A673 (cell line): ENCODE measurements at regions not wholly inside any gene's neighbourhood (a gene's known extent, or its start where the extent isn't known, plus 50 kb on each side); places are given as distances from the start of the nearest gene placed in this dataset.
"Not testable (repeated sequence)": the region's sequence is repeated elsewhere in the genome, so short reads cannot be mapped to it uniquely, and the experiment has no call there.

Experiments
- BruUV-seq: library from RNA; stranded (reverse); fragments of 400-500 nt; replicated peaks from 2 replicates; lab custom pipeline; 2021; lab: Mats Ljungman, UMichigan
- CTCF ChIA-PET: fragments of 300-600 bp; sonication (Branson Sonifier 250); formaldehyde crosslinking; loops from one replicate; lab custom pipeline; 2022; ENCODE audit warnings: antibody characterized with exemption; lab: Charles Lee
- POLR2A ChIA-PET: fragments of 300-600 bp; sonication (Branson Sonifier 250); formaldehyde crosslinking; loops from one replicate; lab custom pipeline; 2022; ENCODE audit warnings: antibody characterized with exemption; ENCODE audit not compliant: low non-redundant PET; lab: Charles Lee
- DNase-seq: peaks from one replicate; pipeline ENCODE4 v3.0.0-alpha.2; 2015; ENCODE audit warnings: low spot score
- H3K27ac ChIP-seq: fragments of 200-600 bp; sonication (generic); 2 replicates; pipeline ENCODE4 v1.5.1; 2016; ENCODE audit warnings: mixed run types, low read depth, mild to moderate bottlenecking, mixed read lengths, antibody characterized with exemption, low read length; ENCODE audit not compliant: poor library complexity, severe bottlenecking
- H3K27me3 ChIP-seq: fragments of 200-600 bp; sonication (generic); replicated peaks from 2 replicates; pipeline ENCODE4 v1.6.1; 2017; ENCODE audit warnings: mixed run types, low read depth, mild to moderate bottlenecking, mixed read lengths, antibody characterized with exemption, low read length; ENCODE audit not compliant: insufficient read depth, poor library complexity
- H3K36me3 ChIP-seq: fragments of 200-600 bp; sonication (generic); 2 replicates; pipeline ENCODE4 v1.6.1; 2016; ENCODE audit warnings: mixed run types, mild to moderate bottlenecking, mixed read lengths, antibody characterized with exemption, low read length; ENCODE audit not compliant: insufficient read depth, poor library complexity, severe bottlenecking
- H3K4me1 ChIP-seq: fragments of 200-600 bp; sonication (generic); 2 replicates; pipeline ENCODE4 v1.6.1; 2017; ENCODE audit warnings: mixed run types, mild to moderate bottlenecking, mixed read lengths, antibody characterized with exemption, low read length; ENCODE audit not compliant: insufficient read depth, poor library complexity, severe bottlenecking
- H3K4me3 ChIP-seq: fragments of 200-600 bp; sonication (generic); 2 replicates; pipeline ENCODE4 v1.5.1; 2016; ENCODE audit warnings: low read depth, mixed run types, mild to moderate bottlenecking, mixed read lengths, low read length; ENCODE audit not compliant: poor library complexity, severe bottlenecking
- H3K9me3 ChIP-seq: fragments of 200-600 bp; sonication (generic); 2 replicates; pipeline ENCODE4 v1.6.1; 2016; ENCODE audit warnings: mixed run types, low read depth, mild to moderate bottlenecking, mixed read lengths, antibody characterized with exemption, low read length; ENCODE audit not compliant: poor library complexity, severe bottlenecking
- EZH2 ChIP-seq: fragments of 200-600 bp; sonication (generic); IDR thresholded peaks from 2 replicates; pipeline ENCODE4 v1.6.1; 2017; ENCODE audit warnings: borderline replicate concordance, low read depth, mild to moderate bottlenecking, mixed read lengths, antibody characterized with exemption, low read length; ENCODE audit not compliant: poor library complexity, severe bottlenecking
- intact Hi-C: fragments of 100-400 bp; cut with micrococcal nuclease; formaldehyde crosslinking; loops from one replicate; pipeline ENCODE4 v1.10.0; 2022; ENCODE audit not compliant: unreplicated experiment
- TF ChIP-seq, protein P1 (sequence below): fragments of 300-800, 200-600 bp; sonication (generic); conservative IDR thresholded peaks from 2 replicates; pipeline ENCODE4 v1.5.1; 2017; ENCODE audit warnings: low read depth, mild to moderate bottlenecking, antibody characterized with exemption, low read length, moderate library complexity, mixed read lengths

DNA sequence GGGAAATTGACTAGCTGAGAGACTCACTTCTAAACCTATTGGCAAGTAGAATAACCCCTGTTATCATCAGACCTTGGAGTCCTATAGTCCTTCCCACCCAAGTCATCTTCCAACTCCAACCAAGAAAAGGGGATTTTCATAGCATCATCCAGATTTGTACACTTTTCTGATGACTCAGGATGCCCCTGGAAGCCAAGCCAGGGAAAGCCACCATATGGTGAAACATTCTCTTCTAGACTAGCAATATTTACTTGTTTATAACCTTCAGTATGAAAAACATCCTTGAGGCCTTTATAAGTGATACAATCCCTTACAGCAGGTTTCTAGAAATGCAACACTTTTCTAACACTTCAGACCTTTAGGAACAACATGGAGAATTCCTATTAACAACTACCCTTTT is 618.8 kb upstream of the CDH11 start:
- CTCF ChIA-PET: no interaction called here
- H3K9me3 ChIP-seq: no peaks in the 10 kb centered on the region
- intact Hi-C loops: no loop called here
- no peaks in the 10 kb centered on the region for H3K36me3 ChIP-seq
- POLR2A ChIA-PET: no interaction called here
- no peak overlapping the region for H3K27ac ChIP-seq
- no peak overlapping the region for H3K4me3 ChIP-seq
- no peak for DNase-seq
- BruUV-seq: no TSS peak
- TF ChIP-seq, protein P1, sequence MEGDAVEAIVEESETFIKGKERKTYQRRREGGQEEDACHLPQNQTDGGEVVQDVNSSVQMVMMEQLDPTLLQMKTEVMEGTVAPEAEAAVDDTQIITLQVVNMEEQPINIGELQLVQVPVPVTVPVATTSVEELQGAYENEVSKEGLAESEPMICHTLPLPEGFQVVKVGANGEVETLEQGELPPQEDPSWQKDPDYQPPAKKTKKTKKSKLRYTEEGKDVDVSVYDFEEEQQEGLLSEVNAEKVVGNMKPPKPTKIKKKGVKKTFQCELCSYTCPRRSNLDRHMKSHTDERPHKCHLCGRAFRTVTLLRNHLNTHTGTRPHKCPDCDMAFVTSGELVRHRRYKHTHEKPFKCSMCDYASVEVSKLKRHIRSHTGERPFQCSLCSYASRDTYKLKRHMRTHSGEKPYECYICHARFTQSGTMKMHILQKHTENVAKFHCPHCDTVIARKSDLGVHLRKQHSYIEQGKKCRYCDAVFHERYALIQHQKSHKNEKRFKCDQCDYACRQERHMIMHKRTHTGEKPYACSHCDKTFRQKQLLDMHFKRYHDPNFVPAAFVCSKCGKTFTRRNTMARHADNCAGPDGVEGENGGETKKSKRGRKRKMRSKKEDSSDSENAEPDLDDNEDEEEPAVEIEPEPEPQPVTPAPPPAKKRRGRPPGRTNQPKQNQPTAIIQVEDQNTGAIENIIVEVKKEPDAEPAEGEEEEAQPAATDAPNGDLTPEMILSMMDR: no peak
- TF ChIP-seq EZH2: no peak
- no peaks in the 10 kb centered on the region for H3K27me3 ChIP-seq
- H3K4me1 ChIP-seq: peaks cover 14% of the 10 kb centered on the region

DNA sequence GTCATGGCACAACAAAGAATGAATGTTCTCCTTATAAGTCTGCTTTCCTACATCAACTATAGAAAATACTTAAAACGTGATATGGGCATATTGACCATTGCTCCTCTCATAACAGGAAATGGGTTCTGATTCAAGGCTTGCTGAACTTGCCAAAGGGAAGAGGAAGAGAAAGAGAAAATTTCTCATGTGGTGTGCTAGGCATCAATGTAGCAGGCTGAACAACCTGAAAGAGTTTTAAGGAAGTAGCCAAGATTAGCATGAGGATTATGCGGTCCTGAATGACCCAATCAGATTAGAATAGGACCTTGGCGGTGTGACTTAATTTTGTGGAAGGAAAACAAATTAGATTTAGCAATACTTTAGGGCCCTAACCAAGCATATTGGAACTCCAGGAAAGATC is 617.7 kb upstream of the CDH11 start:
- intact Hi-C loops: no loop called here
- CTCF ChIA-PET: no interaction called here
- no peak for DNase-seq
- POLR2A ChIA-PET: no interaction called here
- no TSS peak for BruUV-seq
- no peaks in the 10 kb centered on the region for H3K36me3 ChIP-seq
- TF ChIP-seq, protein P1: no peak
- no peak for TF ChIP-seq EZH2
- no peaks in the 10 kb centered on the region for H3K9me3 ChIP-seq
- peaks cover 14% of the 10 kb centered on the region for H3K4me1 ChIP-seq
- no peaks in the 10 kb centered on the region for H3K27me3 ChIP-seq
- no peak overlapping the region for H3K4me3 ChIP-seq
- no peak overlapping the region for H3K27ac ChIP-seq

DNA sequence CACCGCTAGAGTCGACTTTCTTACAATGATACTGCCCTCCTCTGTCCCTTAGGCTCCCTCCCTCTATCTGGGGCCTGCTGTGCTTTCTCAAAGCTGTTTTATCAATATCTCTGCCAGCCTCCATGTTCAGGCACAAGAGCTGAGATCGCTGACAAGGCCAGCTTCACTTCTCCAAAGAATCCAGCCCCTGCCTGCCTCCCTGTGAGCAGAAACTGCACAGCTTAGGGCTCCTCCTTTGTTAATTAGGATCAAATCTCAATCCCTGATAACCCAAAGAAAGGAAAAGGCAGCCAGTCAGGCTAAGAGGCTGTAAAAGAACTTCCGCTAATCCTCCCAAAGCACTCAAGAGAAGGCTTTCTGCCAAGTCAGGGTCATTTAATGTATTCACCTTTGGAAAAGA is 616.0 kb upstream of the CDH11 start:
- intact Hi-C loops: no loop called here
- CTCF ChIA-PET: no interaction called here

DNA sequence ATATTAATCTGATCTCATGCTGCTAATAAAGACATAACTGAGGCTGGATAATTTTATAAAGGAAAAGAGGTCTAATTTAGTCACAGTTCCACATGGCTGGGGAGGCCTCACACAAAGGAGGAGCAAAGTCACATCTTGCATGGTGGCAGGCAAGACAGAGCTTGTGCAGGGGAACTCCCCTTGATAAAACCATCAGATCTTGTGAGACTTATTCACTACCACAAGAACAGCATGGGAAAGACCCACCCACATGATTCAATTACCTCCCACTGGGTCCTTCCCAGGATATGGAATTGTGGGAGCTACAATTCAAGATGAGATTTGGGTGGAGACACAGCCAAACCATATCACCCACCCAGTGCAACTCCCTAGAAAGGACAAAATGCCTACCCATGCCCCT is 613.8 kb upstream of the CDH11 start:
- DNase-seq: not testable (repeated sequence)

More for the DNA sequence above, 616.0 kb upstream of the CDH11 start:
- no peak overlapping the region for H3K4me3 ChIP-seq
- H3K9me3 ChIP-seq: no peaks in the 10 kb centered on the region
- peaks cover 14% of the 10 kb centered on the region for H3K4me1 ChIP-seq
- TF ChIP-seq EZH2: no peak
- TF ChIP-seq, protein P1: peak; percentile 46
- H3K27ac ChIP-seq: peak overlapping the region; percentile 26
- H3K36me3 ChIP-seq: no peaks in the 10 kb centered on the region
- POLR2A ChIA-PET: interaction anchor here (0.6 kb wide), 1 partner anchor 93 kb away, joined by 3 read pairs; no protein-coding TSS in a partner anchor
- no peaks in the 10 kb centered on the region for H3K27me3 ChIP-seq
- no TSS peak for BruUV-seq
- peak; percentile 70 for DNase-seq

More for the DNA sequence above, 613.8 kb upstream of the CDH11 start:
- CTCF ChIA-PET, BruUV-seq, H3K36me3 ChIP-seq, intact Hi-C loops, H3K27ac ChIP-seq, H3K4me3 ChIP-seq, POLR2A ChIA-PET, H3K9me3 ChIP-seq, H3K27me3 ChIP-seq: not testable (repeated sequence)
- H3K4me1 ChIP-seq: peaks cover 14% of the 10 kb centered on the region
